Stimulated activated CD4-positive, alpha-beta T cell treated with anti-CD3 and anti-CD28 coated beads, Interleukin-2, amount 100 ng/mL, for 24 hours (primary cell): ENCODE measurements at regions not wholly inside any gene's neighbourhood (a gene's known extent, or its start where the extent isn't known, plus 50 kb on each side); places are given as distances from the start of the nearest gene placed in this dataset.
"Not testable (repeated sequence)": the region's sequence is repeated elsewhere in the genome, so short reads cannot be mapped to it uniquely, and the experiment has no call there.

Experiments
- DNase-seq, 2 donors: peaks; one replicate each; pipeline ENCODE4 v3.0.0-alpha.2; 2020

DNA sequence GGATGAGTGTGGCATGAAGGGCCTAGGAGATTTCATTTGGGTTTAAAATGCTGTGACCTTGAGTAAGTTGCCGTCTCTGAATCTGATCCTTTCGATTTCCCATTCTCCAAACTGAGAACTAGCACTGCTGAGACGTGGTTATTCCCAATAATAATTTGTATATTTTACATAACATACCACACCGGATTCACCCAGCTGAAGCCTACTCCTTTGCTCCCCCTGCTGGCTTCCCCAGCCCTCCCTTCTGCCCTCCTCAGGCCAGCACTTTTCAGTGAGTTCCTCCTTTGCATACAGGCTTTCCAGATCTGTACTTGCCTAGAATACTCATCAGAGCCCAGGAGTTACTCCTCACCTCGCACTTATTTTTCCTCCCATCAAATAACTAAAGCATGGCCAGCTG is 255.1 kb downstream of the OR4F29 start:
- not testable (repeated sequence) for DNase-seq

GRCh38 chr1:191296-192049 is 260.0 kb downstream of the OR4F29 start:
- DNase-seq: peak in 1 of 2 donors; percentile 17

DNA sequence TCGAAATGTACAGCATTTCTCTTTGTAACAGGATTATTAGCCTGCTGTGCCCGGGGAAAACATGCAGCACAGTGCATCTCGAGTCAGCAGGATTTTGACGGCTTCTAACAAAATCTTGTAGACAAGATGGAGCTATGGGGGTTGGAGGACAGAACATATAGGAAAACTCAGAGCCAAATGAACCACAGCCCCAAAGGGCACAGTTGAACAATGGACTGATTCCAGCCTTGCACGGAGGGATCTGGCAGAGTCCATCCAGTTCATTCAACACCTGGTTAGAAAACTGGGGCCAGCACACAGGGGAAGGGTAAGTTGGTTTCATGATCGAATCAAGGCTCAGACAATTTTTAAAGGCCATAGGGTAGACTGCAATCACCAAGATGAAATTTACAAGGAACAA is 260.8 kb downstream of the OR4F29 start:
- DNase-seq: peak in 1 of 2 donors; percentile 9

DNA sequence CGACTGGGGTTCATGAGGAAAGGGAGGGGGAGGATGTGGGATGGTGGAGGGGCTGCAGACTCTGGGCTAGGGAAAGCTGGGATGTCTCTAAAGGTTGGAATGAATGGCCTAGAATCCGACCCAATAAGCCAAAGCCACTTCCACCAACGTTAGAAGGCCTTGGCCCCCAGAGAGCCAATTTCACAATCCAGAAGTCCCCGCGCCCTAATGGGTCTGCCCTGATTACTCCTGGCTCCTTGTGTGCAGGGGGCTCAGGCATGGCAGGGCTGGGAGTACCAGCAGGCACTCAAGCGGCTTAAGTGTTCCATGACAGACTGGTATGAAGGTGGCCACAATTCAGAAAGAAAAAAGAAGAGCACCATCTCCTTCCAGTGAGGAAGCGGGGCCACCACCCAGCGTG is 261.6 kb downstream of the OR4F29 start:
- peak in 1 of 2 donors; percentile 8 for DNase-seq

DNA sequence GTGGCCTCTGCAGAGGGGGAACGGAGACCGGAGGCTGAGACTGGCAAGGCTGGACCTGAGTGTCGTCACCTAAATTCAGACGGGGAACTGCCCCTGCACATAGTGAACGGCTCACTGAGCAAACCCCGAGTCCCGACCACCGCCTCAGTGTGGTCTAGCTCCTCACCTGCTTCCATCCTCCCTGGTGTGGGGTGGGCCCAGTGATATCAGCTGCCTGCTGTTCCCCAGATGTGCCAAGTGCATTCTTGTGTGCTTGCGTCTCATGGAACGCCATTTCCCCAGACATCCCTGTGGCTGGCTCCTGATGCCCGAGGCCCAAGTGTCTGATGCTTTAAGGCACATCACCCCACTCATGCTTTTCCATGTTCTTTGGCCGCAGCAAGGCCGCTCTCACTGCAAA is 262.2 kb downstream of the OR4F29 start:
- peak in 1 of 2 donors; percentile 14 for DNase-seq

GRCh38 chr1:187298-187697 is 264.2 kb downstream of the OR4F29 start:
- DNase-seq: peak in 1 of 2 donors; percentile 7

- peak in 1 of 2 donors; percentile 16 for DNase-seq
These were observed 264.8 kb downstream of the OR4F29 start for GRCh38 chr1:186691-187131.

DNA sequence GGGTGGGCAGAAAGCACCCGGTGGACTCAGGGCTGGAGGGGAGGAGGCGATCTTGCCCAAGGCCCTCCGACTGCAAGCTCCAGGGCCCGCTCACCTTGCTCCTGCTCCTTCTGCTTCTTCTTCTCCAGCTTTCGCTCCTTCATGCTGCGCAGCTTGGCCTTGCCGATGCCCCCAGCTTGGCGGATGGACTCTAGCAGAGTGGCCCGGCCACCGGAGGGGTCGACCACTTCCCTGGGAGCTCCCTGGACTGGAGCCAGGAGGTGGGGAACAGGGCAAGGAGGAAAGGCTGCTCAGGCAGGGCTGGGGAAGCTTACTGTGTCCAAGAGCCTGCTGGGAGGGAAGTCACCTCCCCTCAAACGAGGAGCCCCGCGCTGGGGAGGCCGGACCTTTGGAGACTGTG is 265.3 kb downstream of the OR4F29 start:
- peak in 1 of 2 donors; percentile 5 for DNase-seq

GRCh38 chr1:185526-185925 is 266.0 kb downstream of the OR4F29 start:
- DNase-seq: peak in 1 of 2 donors; percentile 11

DNA sequence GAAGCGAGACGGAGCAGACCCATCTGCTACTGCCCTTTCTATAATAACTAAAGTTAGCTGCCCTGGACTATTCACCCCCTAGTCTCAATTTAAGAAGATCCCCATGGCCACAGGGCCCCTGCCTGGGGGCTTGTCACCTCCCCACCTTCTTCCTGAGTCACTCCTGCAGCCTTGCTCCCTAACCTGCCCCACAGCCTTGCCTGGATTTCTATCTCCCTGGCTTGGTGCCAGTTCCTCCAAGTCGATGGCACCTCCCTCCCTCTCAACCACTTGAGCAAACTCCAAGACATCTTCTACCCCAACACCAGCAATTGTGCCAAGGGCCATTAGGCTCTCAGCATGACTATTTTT is 267.2 kb downstream of the OR4F29 start:
- peak in 1 of 2 donors; percentile 18 for DNase-seq

GRCh38 chr1:183620-184335 is 267.7 kb downstream of the OR4F29 start:
- DNase-seq: peak in 1 of 2 donors; percentile 21

GRCh38 chr1:183081-183480 is 268.4 kb downstream of the OR4F29 start:
- peak in 1 of 2 donors; percentile 17 for DNase-seq

- peak in 1 of 2 donors; percentile 9 for DNase-seq
These were observed 268.8 kb downstream of the OR4F29 start for GRCh38 chr1:182631-183030.

DNA sequence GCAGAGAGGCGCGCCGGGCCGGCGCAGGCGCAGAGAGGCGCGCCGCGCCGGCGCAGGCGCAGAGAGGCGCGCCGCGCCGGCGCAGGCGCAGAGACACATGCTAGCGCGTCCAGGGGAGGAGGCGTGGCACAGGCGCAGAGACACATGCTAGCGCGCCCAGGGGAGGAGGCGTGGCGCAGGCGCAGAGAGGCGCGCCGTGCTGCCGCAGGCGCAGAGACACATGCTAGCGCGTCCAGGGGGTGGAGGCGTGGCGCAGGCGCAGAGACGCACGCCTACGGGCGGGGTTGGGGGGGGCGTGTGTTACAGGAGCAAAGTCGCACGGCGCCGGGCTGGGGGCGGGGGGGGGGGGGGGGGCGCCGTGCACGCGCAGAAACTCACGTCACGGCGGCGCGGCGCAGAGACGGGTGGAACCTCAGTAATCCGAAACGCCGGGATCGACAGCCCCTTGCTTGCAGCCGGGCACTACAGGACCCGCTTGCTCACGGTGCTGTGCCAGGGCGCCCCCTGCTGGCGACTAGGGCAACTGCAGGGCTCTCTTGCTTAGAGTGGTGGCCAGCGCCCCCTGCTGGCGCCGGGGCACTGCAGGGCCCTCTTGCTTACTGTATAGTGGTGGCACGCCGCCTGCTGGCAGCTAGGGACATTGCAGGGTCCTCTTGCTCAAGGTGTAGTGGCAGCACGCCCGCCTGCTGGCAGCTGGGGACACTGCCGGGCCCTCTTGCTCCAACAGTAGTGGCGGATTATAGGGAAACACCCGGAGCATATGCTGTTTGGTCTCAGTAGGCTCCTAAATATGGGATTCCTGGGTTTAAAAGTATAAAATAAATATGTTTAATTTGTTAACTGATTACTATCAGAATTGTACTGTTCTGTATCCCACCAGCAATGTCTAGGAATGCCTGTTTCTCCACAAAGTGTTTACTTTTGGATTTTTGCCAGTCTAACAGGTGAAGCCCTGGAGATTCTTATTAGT is 269.9 kb downstream of the OR4F29 start:
- peak; percentile 39 to 46 for DNase-seq

DNA sequence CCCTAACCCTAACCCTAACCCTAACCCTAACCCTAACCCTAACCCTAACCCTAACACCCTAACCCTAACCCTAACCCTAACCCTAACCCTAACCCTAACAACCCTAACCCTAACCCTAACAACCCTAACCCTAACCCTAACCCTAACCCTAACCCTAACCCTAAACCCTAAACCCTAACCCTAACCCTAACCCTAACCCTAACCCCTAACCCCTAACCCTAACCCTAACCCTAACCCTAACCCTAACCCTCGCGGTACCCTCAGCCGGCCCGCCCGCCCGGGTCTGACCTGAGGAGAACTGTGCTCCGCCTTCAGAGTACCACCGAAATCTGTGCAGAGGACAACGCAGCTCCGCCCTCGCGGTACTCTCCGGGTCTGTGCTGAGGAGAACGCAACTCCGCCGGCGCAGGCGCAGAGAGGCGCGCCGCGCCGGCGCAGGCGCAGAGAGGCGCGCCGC is 270.7 kb downstream of the OR4F29 start:
- DNase-seq: peak; percentile 15 to 17

DNA sequence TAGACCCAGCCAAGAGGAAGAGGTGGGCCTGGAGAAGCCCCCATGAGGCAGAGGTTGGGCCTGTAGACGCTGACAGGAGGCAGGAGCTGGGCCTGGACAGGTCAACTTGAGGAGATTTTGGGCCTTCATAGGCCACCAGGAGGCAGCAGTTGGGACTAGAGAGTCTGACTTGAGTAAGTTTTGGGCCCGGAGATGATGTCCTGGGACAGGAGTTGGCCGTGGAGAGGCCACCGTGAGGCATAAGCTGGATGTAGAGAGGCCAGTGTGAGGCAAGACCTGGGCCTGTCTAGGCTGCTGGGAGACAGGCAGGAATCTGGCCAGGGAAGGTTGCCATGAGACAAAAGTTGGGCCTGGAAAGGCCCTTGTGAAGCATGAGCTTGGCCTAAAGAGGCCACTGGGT is 312.6 kb downstream of the OR4F29 start:
- not testable (repeated sequence) for DNase-seq

- DNase-seq: not testable (repeated sequence)
These were observed 313.8 kb downstream of the OR4F29 start for GRCh38 chr1:137664-138063.

GRCh38 chr1:136344-136932 is 315.0 kb downstream of the OR4F29 start:
- not testable (repeated sequence) for DNase-seq

DNA sequence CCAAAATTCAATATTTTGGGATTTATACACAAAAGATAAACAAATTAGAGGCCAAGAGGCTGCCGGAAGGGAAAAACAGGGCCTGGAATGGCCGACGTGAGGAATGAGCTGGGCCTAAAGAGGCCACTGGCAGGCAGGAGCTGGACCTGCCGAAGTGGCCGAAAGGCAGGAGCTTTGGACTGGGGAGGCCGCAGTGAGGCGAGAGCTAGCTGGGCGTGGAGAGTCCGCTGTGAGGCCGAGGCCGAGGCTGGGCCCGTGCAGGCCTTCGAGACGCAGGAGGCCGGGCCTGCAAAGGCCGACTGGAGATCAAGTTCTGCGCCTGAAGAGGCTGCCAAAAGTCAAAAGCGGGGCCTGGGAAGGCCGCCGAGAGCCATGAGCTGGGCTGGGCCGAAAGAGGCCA is 316.5 kb downstream of the OR4F29 start:
- not testable (repeated sequence) for DNase-seq

DNA sequence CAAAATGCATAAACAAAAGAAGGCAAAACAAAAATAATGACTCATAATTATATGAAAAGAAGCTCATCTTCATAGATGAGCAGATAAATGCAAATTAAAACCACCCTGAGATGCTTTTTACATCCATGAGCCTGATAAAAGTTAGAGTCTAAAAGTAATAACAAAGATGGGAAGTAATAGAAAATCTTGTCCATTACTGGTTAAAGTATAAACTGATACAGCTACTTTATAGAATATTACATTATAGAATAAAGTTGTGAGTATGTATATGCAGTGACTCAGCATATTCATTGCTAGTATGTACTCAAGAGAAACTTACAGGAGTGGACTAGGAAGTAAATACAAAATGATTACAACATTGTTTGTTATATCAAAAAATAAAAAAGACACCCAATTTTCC is 333.0 kb downstream of the OR4F29 start:
- DNase-seq: not testable (repeated sequence)

DNA sequence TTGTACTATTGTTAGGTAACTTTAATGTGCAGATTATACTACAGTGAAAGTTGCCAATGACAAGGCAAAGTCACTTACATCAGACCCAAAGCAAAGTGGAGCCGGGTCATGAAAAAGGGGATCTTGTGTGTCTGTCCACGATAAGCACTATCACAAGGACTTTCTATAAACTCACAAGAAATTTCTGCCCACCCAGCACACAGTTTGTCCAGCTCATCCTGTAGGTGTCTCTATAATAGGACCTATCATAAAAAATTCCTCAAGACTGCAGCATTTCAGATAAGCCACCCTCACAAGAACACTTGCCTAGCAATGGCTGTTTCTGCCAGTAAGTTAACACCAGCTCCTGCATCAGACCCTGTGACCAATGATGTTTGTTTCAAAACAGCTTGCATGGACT is 335.9 kb downstream of the OR4F29 start:
- not testable (repeated sequence) for DNase-seq

DNA sequence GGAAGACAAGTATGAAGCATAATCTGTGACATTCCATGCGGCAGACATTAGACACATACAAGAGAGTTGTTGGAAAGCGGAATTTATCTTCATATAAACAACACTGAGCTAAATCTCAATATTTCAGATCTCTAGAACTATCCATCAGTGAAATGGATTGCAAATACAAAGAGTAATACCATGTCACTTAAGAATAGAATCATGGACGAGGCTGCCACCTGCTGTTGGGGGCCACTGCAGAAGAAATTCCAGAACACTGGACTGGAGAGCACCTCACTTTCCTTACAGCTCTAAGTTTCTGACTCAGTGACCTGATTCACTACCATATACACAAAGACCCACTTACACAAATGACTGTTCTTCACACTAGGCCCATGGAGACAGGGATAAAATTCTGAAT is 346.7 kb downstream of the OR4F29 start:
- DNase-seq: peak in 1 of 2 donors; percentile 9
